DOHH2 (cell line): ENCODE measurements at regions not wholly inside any gene's neighbourhood (a gene's known extent, or its start where the extent isn't known, plus 50 kb on each side); places are given as distances from the start of the nearest gene placed in this dataset.

ENCODE experiments used
- H3F3A ChIP-seq: fragments of 200-600 bp; sonication (generic), shearing (Covaris generic); 2 replicates; pipeline ENCODE4 v1.6.0; 2016; ENCODE audit warnings: antibody characterized with exemption, mild to moderate bottlenecking; ENCODE audit not compliant: control insufficient read depth, insufficient read depth
- H3K27ac ChIP-seq: fragments of 200-600 bp; sonication (generic); 2 replicates; pipeline ENCODE4 v1.5.1; 2014; ENCODE audit warnings: low read depth, mild to moderate bottlenecking, low read length, moderate library complexity
- H3K27me3 ChIP-seq: fragments of 200-600 bp; sonication (generic); 2 replicates; pipeline ENCODE4 v1.6.1; 2014; ENCODE audit warnings: mild to moderate bottlenecking, low read length, mixed read lengths; ENCODE audit not compliant: control insufficient read depth
- H3K36me3 ChIP-seq: fragments of 200-600 bp; sonication (generic); 2 replicates; pipeline ENCODE4 v1.6.1; 2014; ENCODE audit warnings: mild to moderate bottlenecking, low read length, moderate library complexity, mixed read lengths; ENCODE audit not compliant: control insufficient read depth
- H3K4me1 ChIP-seq: fragments of 200-600 bp; sonication (generic); 2 replicates; pipeline ENCODE4 v1.6.1; 2014; ENCODE audit warnings: mild to moderate bottlenecking, low read length, mixed read lengths; ENCODE audit not compliant: control insufficient read depth
- H3K4me2 ChIP-seq: fragments of 200-600 bp; sonication (generic); 2 replicates; pipeline ENCODE4 v1.6.0; 2014; ENCODE audit warnings: mild to moderate bottlenecking, low read length, moderate library complexity
- H3K4me3 ChIP-seq: fragments of 200-600 bp; sonication (generic); 2 replicates; pipeline ENCODE4 v1.5.1; 2014; ENCODE audit warnings: mild to moderate bottlenecking, low read length, mixed read lengths
- H3K79me2 ChIP-seq: fragments of 200-600 bp; sonication (generic); 2 replicates; pipeline ENCODE4 v1.6.1; 2014; ENCODE audit warnings: mild to moderate bottlenecking, low read length, mixed read lengths; ENCODE audit not compliant: control insufficient read depth
- H3K9me2 ChIP-seq: fragments of 200-600 bp; sonication (generic); replicated peaks from 2 replicates; pipeline ENCODE4 v1.6.1; 2014; ENCODE audit warnings: mild to moderate bottlenecking, low read length, mixed read lengths; ENCODE audit not compliant: control insufficient read depth
- H3K9me3 ChIP-seq: fragments of 200-600 bp; sonication (generic); 2 replicates; pipeline ENCODE4 v1.6.1; 2014; ENCODE audit warnings: antibody characterized with exemption, low read length, mixed read lengths; ENCODE audit not compliant: control insufficient read depth, insufficient read depth
- H4K20me1 ChIP-seq: fragments of 200-600 bp; sonication (generic); 2 replicates; pipeline ENCODE4 v1.6.0; 2014; ENCODE audit warnings: low read depth, mild to moderate bottlenecking, antibody characterized with exemption, low read length, moderate library complexity; ENCODE audit not compliant: control insufficient read depth, insufficient read depth
- EZH2phosphoT487 ChIP-seq: fragments of 200-600 bp; sonication (generic); IDR thresholded peaks from 2 replicates; pipeline ENCODE4 v1.6.1; 2017; ENCODE audit warnings: borderline replicate concordance, mild to moderate bottlenecking, antibody characterized with exemption, low read length, moderate library complexity, mixed read lengths
- TF ChIP-seq, protein P1 (sequence below): fragments of 200-600 bp; sonication (generic); IDR thresholded peaks from one replicate; pipeline ENCODE4 v1.5.1; 2014; ENCODE audit warnings: antibody characterized with exemption, mild to moderate bottlenecking, low read depth, low read length; ENCODE audit not compliant: poor library complexity, severe bottlenecking

- Histone ChIP-seq H3K27me3 (no peaks in the 10 kb centered on the region), H3K9me2 (no peaks in the 10 kb centered on the region), H3K27ac (no peak overlapping the region), H3K79me2 (no peaks in the 10 kb centered on the region), H3F3A (no peaks in the 10 kb centered on the region), H3K4me1 (no peaks in the 10 kb centered on the region), H3K9me3 (no peaks in the 10 kb centered on the region), H3K4me2 (no peak overlapping the region), H3K36me3 (no peaks in the 10 kb centered on the region), H3K4me3 (no peak overlapping the region), H4K20me1 (no peaks in the 10 kb centered on the region)
- TF ChIP-seq, protein P1, sequence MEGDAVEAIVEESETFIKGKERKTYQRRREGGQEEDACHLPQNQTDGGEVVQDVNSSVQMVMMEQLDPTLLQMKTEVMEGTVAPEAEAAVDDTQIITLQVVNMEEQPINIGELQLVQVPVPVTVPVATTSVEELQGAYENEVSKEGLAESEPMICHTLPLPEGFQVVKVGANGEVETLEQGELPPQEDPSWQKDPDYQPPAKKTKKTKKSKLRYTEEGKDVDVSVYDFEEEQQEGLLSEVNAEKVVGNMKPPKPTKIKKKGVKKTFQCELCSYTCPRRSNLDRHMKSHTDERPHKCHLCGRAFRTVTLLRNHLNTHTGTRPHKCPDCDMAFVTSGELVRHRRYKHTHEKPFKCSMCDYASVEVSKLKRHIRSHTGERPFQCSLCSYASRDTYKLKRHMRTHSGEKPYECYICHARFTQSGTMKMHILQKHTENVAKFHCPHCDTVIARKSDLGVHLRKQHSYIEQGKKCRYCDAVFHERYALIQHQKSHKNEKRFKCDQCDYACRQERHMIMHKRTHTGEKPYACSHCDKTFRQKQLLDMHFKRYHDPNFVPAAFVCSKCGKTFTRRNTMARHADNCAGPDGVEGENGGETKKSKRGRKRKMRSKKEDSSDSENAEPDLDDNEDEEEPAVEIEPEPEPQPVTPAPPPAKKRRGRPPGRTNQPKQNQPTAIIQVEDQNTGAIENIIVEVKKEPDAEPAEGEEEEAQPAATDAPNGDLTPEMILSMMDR, result no peak
- no peak for TF ChIP-seq EZH2phosphoT487
These were observed 224.1 kb upstream of the RIOK2 start for GRCh38 chr5:97406946-97407676.

- Histone ChIP-seq H3K4me1 (no peaks in the 10 kb centered on the region), H3K36me3 (no peaks in the 10 kb centered on the region), H3K9me3 (no peaks in the 10 kb centered on the region), H3F3A (no peaks in the 10 kb centered on the region), H3K27ac (no peak overlapping the region), H3K79me2 (no peaks in the 10 kb centered on the region), H3K4me2 (no peak overlapping the region), H3K9me2 (no peaks in the 10 kb centered on the region), H3K4me3 (no peak overlapping the region), H4K20me1 (no peaks in the 10 kb centered on the region), H3K27me3 (no peaks in the 10 kb centered on the region)
- TF ChIP-seq, protein P1, result no peak
These were observed 225.3 kb upstream of the RIOK2 start for GRCh38 chr5:97408331-97408730.

GRCh38 chr5:97412959-97413358 is 229.9 kb upstream of the RIOK2 start:
- Histone ChIP-seq H4K20me1 (no peaks in the 10 kb centered on the region), H3K27me3 (no peaks in the 10 kb centered on the region), H3F3A (no peaks in the 10 kb centered on the region), H3K4me3 (no peak overlapping the region), H3K27ac (no peak overlapping the region), H3K9me3 (no peaks in the 10 kb centered on the region), H3K36me3 (no peaks in the 10 kb centered on the region), H3K9me2 (no peaks in the 10 kb centered on the region), H3K4me1 (no peaks in the 10 kb centered on the region), H3K4me2 (no peak overlapping the region), H3K79me2 (no peaks in the 10 kb centered on the region)
- TF ChIP-seq, protein P1, result no peak
- TF ChIP-seq EZH2phosphoT487, result no peak
